ENCODE measurements at regions not wholly inside any gene's neighbourhood (a gene's known extent, or its start where the extent isn't known, plus 50 kb on each side); places are given as distances from the start of the nearest gene placed in this dataset.

DNA sequence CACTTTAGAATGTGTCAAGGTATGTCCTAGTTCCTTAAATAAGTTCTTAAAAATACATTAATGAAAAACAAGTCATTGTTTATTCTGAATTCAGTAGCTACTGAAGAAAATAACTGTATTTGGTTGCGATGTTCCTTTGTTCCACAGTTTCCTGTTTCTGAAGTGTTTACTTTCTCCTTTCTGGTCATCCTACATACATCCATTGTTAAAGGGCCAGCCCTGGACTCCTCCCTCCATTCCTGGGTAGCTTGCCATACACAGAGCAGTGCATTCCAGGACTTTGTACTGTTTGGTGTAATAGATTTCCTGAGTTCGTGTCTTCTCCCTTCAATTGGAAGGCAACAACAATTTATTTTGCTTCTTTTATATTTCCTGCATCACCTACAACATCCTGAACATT lies 845.4 kb upstream of the CXADR start:
- DNase-seq (ENCODE audit: low read depth in 4 of 4, low spot score in 3 of 4): no peak

DNA sequence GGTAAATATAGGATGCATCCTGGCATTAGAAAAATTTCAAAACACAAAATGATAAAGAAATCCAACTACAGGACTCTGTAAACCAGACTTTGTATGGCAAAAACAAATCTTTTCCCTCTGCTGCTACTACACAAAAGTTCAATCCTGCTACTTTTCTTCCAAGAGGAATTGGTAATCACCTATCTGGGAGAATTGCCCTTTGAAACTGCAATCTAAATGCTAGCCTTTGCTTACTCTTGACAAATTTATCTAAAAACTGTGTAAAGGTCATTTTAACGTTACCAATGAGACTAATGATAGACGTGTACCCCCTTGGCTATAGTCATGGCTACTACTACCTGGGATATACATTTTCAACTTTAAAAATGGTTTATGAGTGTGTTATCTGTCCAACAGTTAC lies 837.9 kb upstream of the CXADR start:
- DNase-seq (ENCODE audit: low read depth in 4 of 4, low spot score in 3 of 4): no peak

DNA sequence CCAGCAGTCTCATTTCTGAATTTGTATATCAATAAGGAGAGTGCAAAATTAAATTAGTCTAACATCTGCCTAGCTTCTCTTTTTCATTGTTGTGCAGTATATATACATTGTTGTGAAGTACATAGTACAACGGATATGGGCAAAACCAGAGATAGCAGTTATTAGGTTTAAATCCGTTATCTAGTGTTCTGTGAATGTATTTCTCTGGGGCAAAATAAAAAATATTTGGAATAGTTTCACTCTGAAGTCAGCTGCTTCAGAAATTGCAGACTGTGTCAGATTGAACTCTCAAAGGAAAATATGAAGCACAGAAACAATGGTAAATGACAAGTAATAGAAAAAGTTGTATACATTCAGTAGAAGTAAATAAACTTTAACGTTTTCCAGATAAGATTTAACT lies 836.5 kb upstream of the CXADR start:
- no peak for DNase-seq (ENCODE audit: low read depth in 4 of 4, low spot score in 3 of 4)

DNA sequence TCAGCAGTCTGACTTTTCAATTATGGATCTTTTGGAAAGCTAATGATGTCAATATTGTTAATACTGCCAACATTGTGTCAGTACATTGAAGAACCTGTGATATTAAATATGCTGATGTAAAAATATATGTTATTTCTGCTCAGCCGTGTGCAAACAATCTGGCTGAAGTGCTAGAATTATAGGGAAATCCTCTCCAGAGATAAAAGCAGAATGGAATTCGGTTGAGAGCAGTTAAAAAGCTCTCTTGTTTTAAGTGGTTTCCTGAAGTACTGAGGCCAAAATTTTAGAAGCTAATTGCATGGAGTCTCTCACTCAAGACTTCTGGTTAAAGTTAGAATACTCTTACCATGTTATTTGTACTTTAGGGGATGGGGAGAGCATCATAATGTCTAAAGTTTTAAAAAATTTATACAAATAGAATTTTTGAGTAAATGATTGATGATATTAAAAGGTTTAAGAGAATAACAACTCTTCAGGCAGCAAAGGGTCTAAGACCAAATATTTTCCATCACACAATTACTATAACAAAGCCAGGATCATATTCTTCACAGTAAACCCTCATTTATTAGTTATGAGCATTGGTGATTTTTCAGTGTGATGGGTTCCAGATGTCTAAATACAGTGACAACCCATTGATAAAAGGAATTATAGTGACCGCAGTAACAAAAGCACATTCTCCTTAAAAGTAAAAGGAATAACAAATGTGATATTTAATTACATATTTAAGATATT lies 834.2 kb upstream of the CXADR start:
- DNase-seq (ENCODE audit: low read depth in 4 of 4, low spot score in 3 of 4): no peak

DNA sequence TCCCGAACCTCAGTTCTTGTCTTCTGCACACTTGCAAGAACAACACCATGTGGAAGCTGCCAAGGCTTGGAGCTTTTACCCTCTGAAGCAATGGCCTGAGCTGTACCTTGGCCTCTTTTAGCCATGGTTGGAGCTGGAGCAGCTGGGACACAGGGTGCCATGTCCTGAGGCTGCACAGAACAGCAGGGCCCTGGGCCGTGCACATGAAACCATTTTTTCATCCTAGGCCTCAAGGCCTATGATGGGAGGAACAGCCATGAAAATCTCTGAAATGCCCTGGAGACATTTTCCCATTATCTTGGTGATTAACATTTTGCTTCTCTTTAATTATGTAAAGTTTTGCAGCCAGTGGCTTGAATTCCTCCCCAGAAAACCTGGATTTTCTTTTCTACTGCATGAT lies 817.8 kb upstream of the CXADR start:
- DNase-seq (ENCODE audit: low read depth in 4 of 4, low spot score in 3 of 4): no peak

DNA sequence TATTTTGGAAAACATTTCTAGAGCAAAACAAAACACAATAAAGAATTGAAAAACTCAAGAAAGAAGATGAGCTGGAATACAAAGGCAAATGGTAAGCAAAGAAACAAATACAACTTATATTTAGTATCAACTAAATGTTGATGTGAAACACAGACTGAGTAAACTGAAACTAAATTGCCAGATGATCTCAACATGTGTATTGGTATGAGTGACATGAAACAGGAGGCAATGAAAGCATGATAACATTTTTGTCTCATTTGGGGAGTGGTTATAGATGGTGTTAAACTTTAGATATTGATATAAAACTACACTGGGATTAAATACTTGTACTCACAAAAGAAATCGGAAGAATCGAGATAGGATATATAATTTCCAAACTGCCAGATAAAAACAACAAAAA lies 805.6 kb upstream of the CXADR start:
- DNase-seq (ENCODE audit: low read depth in 4 of 4, low spot score in 3 of 4): no peak

DNA sequence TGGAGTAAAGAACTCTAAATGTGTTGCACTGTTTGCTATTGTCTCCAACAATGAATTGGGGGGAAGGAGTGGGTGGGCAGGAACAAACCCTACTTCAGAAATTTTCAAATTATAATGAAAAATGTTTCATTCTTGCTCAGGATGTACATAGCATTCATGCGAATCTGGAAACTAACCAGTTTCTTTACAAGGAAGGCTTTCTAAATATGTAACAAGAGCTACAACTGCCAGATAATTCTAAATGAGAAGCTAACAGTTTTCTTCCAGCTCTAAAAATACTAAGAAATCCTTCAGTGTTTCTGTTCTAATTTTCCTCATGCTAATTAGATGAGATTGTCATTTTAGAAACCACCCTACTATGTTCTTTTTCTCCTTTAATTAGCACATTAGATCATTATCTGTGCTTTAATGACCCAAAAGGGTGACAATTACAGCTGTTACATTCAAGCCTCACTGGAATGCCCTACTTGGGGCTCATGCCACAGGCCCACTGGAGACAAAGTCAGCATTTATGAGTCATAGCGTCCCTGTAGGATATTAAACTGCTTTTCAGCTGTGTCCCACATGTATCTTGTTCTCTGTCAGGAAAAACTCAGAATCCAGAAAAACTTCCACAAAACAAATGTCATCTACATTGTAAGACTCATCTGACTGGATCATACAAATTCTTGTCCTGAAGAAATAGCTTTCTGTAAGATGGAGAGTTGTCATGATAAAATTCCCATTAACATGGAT lies 804.6 kb upstream of the CXADR start:
- no peak for DNase-seq (ENCODE audit: low read depth in 4 of 4, low spot score in 3 of 4)

DNA sequence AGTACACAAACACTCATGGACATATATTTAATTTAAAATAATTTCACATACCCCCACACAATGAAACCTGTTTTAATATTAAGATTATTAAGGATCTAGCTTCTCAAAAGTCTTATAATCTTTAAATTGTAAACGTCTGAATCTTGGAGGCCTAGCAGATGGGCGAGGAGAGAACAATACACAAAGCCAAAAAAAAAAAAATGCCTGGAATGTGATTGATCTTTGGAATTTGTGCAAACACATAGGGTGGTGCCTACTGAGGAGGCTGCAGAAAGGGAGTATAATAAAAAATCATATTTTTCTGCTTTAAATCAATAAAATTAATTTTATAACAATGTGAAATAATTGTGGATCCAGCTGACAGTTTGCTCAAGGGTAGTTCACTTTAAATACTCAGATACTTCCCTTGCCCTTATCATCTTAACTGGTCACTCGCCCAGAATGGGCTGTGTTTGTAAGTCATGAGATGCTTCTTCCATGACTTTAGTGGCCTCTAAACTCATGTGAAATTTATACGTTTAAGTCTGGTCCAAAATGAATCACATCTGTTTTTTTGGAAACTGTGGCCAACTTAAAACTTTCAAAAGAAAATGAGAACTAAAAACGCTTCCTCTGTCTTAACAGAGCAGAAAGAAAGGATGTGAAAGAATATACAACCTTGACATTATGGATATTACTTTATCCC lies 802.8 kb upstream of the CXADR start:
- DNase-seq (ENCODE audit: low read depth in 4 of 4, low spot score in 3 of 4): no peak

DNA sequence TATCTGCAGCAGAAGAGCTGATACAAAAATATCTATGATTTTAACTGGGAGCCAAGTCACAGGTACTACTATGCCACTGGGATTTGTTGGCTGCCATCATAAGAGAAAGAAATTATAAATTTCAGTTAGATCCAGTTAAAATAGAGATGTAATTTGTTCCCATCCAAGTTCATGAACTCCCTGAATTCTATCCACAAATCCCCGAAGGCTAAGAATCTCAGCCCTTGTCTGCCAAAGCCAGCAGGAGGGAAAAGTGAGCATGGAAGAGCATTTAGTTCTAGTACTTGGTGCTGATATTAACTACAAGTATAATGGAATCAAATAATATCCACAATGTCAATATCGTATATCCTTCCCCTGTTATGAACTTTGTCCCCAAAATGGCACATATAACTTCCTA lies 801.1 kb upstream of the CXADR start:
- DNase-seq (ENCODE audit: low read depth in 4 of 4, low spot score in 3 of 4): no peak

DNA sequence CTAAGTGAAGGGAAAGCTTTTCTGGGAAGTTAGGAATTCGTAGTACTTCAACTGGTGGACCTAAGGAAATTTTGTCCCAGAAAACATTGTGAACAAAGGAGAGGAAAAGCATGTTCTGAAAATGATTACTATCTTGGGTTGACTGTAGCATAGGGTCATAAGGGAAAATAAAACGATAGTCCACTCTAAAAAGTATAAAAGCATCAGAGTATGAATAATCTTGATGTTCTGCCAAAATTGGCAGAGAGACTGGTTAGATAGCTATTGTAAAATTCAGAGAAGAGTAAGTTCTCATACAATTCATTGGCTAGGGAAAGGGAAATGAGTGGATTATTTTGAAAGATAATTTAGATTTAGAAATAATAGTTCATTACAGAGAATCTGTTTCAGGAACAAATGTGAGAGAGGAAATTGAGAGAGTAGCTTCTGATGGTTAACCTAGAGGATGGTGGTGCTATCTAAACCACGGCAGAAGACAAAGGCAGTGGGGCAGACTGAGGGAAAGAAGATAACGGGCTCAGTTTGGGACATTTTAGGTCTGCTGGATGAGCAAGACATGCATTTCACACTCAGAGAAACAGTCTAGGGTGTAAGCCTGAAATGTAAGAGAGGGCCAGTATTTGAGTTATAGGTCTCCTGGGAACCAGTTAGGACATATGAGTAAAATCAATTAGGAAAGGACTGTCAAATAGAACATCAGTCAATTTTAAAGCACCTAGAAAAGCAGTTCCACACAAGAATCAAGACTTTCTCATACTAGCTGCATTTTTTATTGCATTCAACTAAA lies 799.3 kb upstream of the CXADR start:
- DNase-seq (ENCODE audit: low read depth in 4 of 4, low spot score in 3 of 4): no peak

DNA sequence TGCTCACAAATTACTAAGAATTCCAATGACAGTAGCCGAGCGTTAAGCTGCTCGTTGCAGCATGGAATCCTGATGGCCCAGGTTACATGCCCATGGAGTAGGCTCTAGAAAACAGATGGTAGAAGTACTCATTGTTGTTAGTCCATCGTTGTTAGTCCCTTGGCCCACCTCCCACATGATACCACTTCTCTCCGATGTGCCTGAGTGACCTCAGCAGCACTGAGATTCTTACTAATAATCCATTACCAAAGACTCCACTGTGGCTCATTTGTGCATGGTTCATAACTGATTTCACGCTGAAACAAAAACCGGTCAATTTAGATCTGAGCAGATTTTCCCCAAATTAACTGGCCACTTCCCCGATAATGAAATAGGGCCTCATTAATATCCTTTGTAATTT lies 772.3 kb upstream of the CXADR start:
- no peak for DNase-seq (ENCODE audit: low read depth in 4 of 4, low spot score in 3 of 4)

DNA sequence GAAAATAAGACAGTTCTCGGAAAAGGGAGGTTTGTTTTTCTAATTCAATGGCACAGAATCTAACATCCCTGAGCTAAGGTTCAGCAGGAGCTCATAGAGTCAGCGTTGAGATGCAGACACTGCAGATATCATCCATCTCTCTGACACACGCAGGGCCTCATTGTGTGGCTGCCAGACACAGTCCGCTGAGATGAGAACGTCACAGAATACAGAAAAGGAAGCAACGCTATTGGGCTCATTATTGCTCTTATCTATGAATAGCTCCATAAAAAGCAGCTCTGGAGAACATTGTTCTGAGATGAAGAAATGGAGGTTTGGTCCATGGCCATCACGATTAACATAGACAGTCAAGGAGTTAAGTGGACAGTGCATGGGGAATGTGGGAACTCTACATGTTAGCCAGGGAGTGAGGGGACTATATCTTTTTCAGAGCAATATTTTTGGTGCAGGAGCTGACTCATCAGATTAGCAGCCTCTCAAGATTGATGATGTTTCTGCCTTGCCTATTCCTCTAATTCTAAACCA lies 771.6 kb upstream of the CXADR start:
- DNase-seq (ENCODE audit: low read depth in 4 of 4, low spot score in 3 of 4): no peak

DNA sequence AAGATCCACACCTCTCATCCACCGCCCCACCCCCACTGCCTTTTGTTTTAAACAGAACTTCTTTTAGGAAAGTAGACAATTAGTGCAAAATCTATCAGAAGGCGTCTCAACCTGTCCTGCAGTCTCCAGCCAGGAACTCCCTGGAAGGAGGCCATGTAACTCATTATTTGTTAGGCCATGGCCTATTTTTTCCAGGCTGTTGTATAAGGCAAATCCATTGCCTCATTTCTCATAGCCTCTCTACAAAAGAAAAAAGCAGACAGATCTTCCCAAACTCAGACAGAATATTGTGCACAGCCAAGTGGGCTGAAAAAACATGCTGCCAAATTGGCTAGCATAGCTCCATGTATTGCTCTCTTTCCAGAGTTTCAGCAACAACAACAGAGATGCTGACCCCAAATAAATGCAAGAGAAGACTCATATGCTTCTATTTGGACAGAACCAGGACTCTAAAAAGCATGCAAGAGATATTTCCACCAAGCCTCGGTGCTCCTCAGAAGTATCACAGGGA lies 770.7 kb upstream of the CXADR start:
- DNase-seq (ENCODE audit: low read depth in 4 of 4, low spot score in 3 of 4): no peak

DNA sequence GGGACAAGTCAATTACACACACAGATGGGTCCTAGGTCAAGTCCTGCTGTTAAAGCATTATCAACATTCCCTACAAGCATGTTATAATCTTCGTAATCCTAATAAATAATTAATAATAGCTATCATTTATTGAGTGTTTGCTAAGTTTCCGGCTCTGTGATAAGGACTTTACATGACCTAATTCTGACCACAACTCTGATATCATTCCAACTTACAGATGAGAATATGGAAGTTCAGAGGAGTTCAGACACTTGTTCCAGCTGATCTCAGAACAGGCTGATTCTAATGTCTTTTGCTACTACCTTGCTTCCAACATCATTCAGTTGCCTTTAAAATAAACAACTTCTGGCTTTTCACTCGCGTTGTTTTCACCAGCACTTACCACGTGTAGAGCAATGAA lies 770.1 kb upstream of the CXADR start:
- no peak for DNase-seq (ENCODE audit: low read depth in 4 of 4, low spot score in 3 of 4)

DNA sequence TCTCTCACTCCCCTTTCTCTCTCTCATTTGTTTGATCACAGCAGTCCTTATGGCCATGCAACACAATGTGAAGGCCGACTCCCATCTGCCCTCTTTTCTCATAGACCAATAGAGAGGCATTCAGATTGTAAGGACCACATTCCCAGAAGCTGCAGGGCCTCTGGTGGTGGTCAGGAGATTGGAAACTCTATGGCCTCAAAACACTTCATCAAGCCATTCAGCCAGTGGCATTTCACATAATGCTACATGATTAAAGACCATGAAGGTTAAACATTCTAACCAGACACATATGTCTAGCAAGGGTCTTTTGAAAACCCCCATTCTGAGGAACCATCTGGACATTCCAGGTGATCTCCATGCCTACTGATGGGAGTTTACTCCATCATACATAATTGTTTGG lies 769.5 kb upstream of the CXADR start:
- no peak for DNase-seq (ENCODE audit: low read depth in 4 of 4, low spot score in 3 of 4)

DNA sequence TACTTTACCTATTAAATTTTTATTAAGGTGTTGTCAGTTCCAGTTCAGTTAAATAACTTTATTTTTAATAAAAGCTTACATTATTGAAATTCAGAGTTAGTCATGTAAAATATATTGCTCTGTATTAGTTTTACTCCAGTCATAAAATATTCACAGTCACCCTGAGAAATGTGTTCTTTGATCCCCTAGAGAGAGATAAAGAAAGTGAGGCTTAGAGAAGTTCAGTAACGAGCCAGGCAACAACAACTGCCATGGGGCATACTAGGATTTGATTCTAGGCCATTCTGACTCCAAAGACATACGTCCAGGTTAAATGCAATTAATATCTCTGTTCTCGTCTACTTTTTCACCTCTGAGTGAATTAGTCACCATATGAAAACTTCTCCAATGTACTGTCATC lies 761.9 kb upstream of the CXADR start:
- no peak for DNase-seq (ENCODE audit: low read depth in 4 of 4, low spot score in 3 of 4)

DNA sequence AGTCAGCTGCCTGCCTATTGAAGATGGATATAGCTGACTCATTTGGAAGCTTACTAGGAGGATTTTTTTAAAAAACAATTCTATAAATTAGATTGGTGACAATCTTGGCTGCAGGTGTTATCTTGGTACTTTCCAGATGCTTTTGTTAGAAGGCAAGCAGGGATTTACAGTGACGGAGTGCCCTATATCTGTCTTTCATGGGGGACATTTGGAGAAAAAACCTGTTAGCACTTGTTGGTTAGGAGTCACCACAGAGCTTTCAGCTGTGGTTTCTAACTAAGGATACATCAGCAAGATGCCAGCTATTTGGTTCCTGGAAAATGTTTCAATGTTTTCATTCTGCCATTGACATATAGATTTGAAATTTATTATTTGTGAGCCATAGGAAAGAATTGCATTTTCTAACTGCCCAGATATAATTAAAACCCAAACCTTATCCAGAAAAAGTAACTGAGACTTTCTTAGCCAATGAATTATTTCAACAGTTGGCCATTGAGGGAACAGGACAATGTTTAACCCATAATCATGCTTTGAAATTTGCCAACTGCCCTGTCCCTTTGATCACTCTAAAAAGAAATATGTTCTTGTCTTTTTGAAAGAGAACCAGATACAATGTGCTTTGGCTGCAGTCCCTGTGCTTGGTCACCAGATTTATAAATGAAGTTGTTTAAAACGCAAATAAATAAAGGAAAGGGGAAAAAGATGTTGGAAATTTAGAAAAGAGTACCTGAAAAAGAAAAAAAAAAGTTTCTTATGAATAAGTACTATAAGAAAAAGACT lies 761.0 kb upstream of the CXADR start:
- DNase-seq (ENCODE audit: low read depth in 4 of 4, low spot score in 3 of 4): no peak

DNA sequence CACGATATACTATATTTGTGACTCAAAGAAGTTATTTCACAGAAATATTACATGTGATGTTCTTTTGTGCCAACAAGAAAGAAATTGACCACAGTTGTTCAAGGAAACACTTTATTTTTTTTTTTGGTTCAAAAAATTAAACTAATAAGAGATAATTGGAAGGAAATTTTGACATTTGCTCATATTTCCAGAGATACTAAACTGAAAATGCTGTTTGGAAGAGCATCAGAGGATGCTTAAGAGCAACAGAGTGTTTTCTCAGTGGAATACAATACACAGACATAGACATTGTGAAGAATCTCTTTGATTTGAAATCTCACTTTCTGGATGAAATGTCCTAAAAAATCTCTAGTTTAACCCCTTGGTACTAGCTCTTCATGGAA lies 760.4 kb upstream of the CXADR start:
- no peak for DNase-seq (ENCODE audit: low read depth in 4 of 4, low spot score in 3 of 4)

DNA sequence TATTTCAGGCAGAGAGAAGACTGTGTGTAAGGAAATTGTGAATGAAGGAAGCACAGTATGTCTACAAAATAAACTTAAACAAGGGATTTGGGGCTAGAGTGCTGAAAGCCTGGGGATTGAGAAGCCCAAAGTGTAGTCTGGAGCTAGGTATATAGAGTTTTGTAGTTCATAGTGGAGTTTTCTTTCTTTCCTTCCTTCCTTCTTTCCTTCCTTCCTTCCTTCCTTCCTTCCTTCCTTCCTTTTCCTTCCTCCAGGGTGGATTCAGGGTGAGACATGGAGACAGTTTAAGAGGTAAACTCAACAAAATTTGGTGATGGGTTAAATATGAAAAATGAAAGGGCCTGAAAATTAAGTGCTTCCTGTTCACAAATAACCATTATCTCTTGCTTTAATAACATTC lies 757.8 kb upstream of the CXADR start:
- DNase-seq (ENCODE audit: low read depth in 4 of 4, low spot score in 3 of 4): no peak

DNA sequence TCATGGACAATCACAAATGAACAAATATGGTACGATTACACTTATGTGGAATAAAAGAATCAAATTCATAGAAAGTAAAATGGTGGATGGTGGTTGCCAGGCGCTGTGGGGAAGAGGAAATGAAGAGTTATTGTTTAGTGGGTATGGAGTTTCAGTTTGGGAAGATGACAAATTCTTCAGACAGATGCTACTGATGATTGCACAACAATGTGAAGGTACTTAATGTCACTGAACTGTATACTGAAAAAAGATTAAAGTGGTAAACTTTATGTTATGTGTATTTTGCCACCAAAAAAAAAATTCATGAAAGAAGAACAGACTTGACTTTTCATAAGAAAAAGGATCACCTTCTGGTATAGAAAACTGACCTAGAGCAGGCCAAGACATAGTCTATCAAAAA lies 745.6 kb upstream of the CXADR start:
- no peak for DNase-seq (ENCODE audit: low read depth in 4 of 4, low spot score in 3 of 4)
